Caco-2 (cell line): ENCODE measurements at regions not wholly inside any gene's neighbourhood (a gene's known extent, or its start where the extent isn't known, plus 50 kb on each side); places are given as distances from the start of the nearest gene placed in this dataset.

ENCODE experiments used
- BruUV-seq: library from RNA; stranded (reverse); fragments of 400-500 nt; replicated peaks from 2 replicates; lab custom pipeline; 2021; lab: Mats Ljungman, UMichigan
- CTCF ChIA-PET: fragments of 300-600 bp; sonication (Branson Sonifier 250); formaldehyde crosslinking; loops from one replicate; lab custom pipeline; 2022; ENCODE audit warnings: antibody characterized with exemption; lab: Charles Lee
- POLR2A ChIA-PET: fragments of 300-600 bp; sonication (Branson Sonifier 250); formaldehyde crosslinking; loops from one replicate; lab custom pipeline; 2022; ENCODE audit warnings: antibody characterized with exemption; lab: Charles Lee
- DNase-seq, 2 experiments: peaks; one replicate each; pipeline versions ENCODE4 v3.0.0 to v3.0.0-alpha.2; 2020 to 2022
- H3K27me3 ChIP-seq: replicated peaks from 2 replicates; pipeline ENCODE4 v1.6.0; 2011; ENCODE audit warnings: low read length; ENCODE audit not compliant: control insufficient read depth, insufficient read depth
- H3K36me3 ChIP-seq: 2 replicates; pipeline ENCODE4 v1.5.1; 2011; ENCODE audit warnings: low read length; ENCODE audit not compliant: control insufficient read depth, insufficient read depth
- H3K4me1 ChIP-seq: fragments of 250-450 bp; sonication (Bioruptor Pico); 2 replicates; pipeline ENCODE4 v1.5.1; 2020; ENCODE audit warnings: mild to moderate bottlenecking
- H3K4me3 ChIP-seq: 2 replicates; pipeline ENCODE4 v1.5.1; 2011; ENCODE audit warnings: low read depth, mild to moderate bottlenecking, control low read depth, low read length
- H3K9me3 ChIP-seq: fragments of 250-450 bp; sonication (Bioruptor Pico); 2 replicates; pipeline ENCODE4 v1.5.1; 2020; ENCODE audit warnings: mild to moderate bottlenecking, moderate library complexity
- H3K27ac Mint-ChIP-seq: one replicate; pipeline ENCODE4 v1.8.0; 2022; ENCODE audit warnings: mixed read lengths; ENCODE audit not compliant: unreplicated experiment
- H3K27me3 Mint-ChIP-seq: one replicate; pipeline ENCODE4 v1.8.0; 2022; ENCODE audit warnings: mixed read lengths; ENCODE audit not compliant: insufficient read depth, unreplicated experiment
- H3K36me3 Mint-ChIP-seq: one replicate; pipeline ENCODE4 v1.8.0; 2022; ENCODE audit warnings: mild to moderate bottlenecking, mixed read lengths; ENCODE audit not compliant: insufficient read depth, unreplicated experiment
- H3K4me1 Mint-ChIP-seq: one replicate; pipeline ENCODE4 v1.8.0; 2022; ENCODE audit warnings: low read depth, mixed read lengths; ENCODE audit not compliant: unreplicated experiment
- H3K4me3 Mint-ChIP-seq: one replicate; pipeline ENCODE4 v1.8.0; 2022; ENCODE audit warnings: mild to moderate bottlenecking, moderate library complexity, mixed read lengths; ENCODE audit not compliant: unreplicated experiment
- H3K9me3 Mint-ChIP-seq: one replicate; pipeline ENCODE4 v1.8.0; 2022; ENCODE audit warnings: mixed read lengths; ENCODE audit not compliant: unreplicated experiment
- intact Hi-C: fragments of 100-400 bp; cut with micrococcal nuclease; formaldehyde crosslinking; loops from one replicate; pipeline ENCODE4 v1.10.0; 2022; ENCODE audit not compliant: unreplicated experiment
- TF ChIP-seq, protein P1 (sequence below), 2 experiments: fragments of 200-600 bp in 1 of 2; IDR thresholded peaks; 1 replicate in 1 of 2; 2 replicates in 1 of 2; pipeline versions ENCODE4 v1.5.1 to v1.8.0; 2011 to 2022; ENCODE audit warnings: antibody characterized with exemption in 1 of 2, control low read depth in 1 of 2, inconsistent platforms in 1 of 2, low read depth in 1 of 2, low read length in 1 of 2, mild to moderate bottlenecking in 1 of 2, moderate library complexity in 1 of 2; ENCODE audit not compliant: insufficient read depth in 1 of 2, severe bottlenecking in 1 of 2, unreplicated experiment in 1 of 2

DNA sequence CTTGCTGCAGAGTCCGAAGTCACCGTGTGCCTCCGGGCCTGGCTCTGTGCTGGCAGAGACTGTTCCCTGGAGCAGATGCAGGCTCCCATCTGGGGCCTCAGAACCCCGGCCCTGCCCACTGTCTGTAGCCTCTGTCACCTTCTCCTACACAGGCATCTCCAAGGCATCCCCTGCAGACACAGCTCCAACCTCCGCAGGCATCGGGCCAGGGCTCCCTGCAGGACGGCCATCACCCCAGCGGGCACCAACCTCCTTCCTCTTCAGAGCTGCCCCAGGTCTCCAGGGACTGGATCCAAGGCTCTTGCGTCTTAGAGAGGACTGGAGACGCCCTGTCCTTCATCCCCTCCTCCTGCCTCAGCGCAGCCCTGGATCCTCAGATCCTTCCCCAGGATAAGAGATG, 69.9 kb upstream of the MYL10 start:
- ChIA-PET CTCF (no interaction called here), POLR2A (no interaction called here)
- no TSS peak for BruUV-seq
- DNase-seq, result no peak
- Histone ChIP-seq H3K4me3 (no peak overlapping the region), H3K27me3 (no peaks in the 10 kb centered on the region), H3K36me3 (no peaks in the 10 kb centered on the region), H3K4me1 (peaks cover 8% of the 10 kb centered on the region; the same call in 1 of the 2 replicates), H3K9me3 (no peaks in the 10 kb centered on the region)
- Mint-ChIP-seq H3K27me3 (no peaks in the 10 kb centered on the region), H3K4me1 (peaks cover 27% of the 10 kb centered on the region), H3K4me3 (no peak overlapping the region), H3K9me3 (no peaks in the 10 kb centered on the region), H3K36me3 (peaks cover 5% of the 10 kb centered on the region), H3K27ac (no peak overlapping the region)
- intact Hi-C loops, result no loop called here
- TF ChIP-seq, protein P1, sequence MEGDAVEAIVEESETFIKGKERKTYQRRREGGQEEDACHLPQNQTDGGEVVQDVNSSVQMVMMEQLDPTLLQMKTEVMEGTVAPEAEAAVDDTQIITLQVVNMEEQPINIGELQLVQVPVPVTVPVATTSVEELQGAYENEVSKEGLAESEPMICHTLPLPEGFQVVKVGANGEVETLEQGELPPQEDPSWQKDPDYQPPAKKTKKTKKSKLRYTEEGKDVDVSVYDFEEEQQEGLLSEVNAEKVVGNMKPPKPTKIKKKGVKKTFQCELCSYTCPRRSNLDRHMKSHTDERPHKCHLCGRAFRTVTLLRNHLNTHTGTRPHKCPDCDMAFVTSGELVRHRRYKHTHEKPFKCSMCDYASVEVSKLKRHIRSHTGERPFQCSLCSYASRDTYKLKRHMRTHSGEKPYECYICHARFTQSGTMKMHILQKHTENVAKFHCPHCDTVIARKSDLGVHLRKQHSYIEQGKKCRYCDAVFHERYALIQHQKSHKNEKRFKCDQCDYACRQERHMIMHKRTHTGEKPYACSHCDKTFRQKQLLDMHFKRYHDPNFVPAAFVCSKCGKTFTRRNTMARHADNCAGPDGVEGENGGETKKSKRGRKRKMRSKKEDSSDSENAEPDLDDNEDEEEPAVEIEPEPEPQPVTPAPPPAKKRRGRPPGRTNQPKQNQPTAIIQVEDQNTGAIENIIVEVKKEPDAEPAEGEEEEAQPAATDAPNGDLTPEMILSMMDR (IDR thresholded peaks at IDR 0.05; ENCODE audit: insufficient read depth in 1 of 2, low read depth in 1 of 2, low read length in 1 of 2, severe bottlenecking in 1 of 2, unreplicated experiment in 1 of 2), result no peak

DNA sequence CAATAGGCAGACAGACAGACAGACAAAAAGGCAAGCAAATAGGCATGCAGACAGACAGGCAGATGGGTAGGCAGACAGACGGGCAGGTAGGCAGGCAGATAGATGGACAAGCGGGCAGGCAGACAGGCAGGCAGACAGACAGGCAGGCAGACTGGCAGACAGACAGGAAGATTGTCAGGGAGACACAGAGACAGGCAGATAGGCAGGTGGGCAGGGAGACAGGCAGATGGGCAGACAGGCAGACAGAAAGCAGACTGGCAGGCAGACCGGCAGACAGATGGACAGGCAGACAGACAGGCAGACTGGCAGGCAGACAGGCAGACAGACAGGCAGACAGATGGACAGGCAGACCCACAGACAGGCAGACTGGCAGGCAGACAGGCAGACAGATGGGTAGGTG, 70.3 kb upstream of the MYL10 start:
- Histone ChIP-seq H3K4me1 (peaks cover 8% of the 10 kb centered on the region; the same call in 1 of the 2 replicates), H3K4me3 (no peak overlapping the region), H3K27me3 (no peaks in the 10 kb centered on the region), H3K9me3 (no peaks in the 10 kb centered on the region), H3K36me3 (no peaks in the 10 kb centered on the region)
- ChIA-PET CTCF (no interaction called here), POLR2A (no interaction called here)
- no peaks in the 10 kb centered on the region for H3K9me3 Mint-ChIP-seq
- TF ChIP-seq, protein P1 (IDR thresholded peaks at IDR 0.05; ENCODE audit: insufficient read depth in 1 of 2, low read depth in 1 of 2, low read length in 1 of 2, severe bottlenecking in 1 of 2, unreplicated experiment in 1 of 2), result no peak
- BruUV-seq, result no TSS peak
- no peak for DNase-seq
- H3K27me3 Mint-ChIP-seq, result no peaks in the 10 kb centered on the region
- H3K27ac Mint-ChIP-seq, result peak overlapping the region; percentile 3
- no peak overlapping the region for H3K4me3 Mint-ChIP-seq
- H3K4me1 Mint-ChIP-seq, result peaks cover 27% of the 10 kb centered on the region
- intact Hi-C loops, result no loop called here
- peaks cover 5% of the 10 kb centered on the region for H3K36me3 Mint-ChIP-seq

DNA sequence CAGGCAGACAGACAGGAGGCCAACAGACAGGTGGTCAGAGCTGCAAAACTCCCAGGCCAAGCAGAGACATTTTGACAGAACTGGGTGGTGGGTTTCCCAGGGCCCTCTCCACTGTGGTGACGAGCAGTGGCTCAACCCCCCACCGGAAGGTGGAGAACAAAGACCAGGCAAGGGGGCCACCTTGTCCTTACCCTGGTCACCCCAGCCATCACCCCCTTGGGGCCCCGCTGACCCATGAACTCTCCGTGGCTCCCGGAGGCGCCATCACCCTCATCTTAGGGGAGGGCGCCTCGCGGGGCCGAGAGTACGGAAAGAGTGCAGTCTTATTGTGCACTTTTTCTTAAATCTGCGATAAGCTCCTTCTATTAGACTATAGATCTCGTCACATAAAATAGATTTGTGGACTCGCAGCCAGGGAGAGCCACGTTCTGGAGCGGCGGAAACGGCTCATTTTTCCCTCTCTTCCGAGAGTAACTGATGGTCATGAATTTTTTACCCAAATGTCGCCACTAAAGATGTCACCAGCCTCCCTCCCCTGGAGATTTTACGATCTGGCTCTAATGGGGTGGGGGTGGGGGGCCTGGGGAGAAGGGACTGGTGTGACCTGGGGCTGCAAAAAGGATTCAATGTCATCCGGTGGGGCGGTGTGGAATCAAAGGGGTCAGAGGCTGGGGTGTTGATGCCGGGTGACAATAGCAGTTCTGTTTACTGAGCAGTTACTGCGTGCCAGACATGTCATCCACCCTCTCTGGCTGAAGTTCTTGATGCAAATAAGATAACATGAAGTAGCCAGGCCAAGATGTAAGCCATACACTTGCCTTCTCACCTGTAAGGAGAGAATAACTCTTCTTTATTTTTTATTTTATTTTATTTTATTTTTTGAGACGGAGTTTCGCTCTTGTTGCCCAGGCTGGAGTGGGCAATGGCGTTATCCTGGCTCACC, 71.1 kb upstream of the MYL10 start:
- intact Hi-C loops, result no loop called here
- ChIA-PET POLR2A (no interaction called here), CTCF (no interaction called here)
- no peaks in the 10 kb centered on the region for H3K27me3 ChIP-seq
- TF ChIP-seq, protein P1 (IDR thresholded peaks at IDR 0.05; ENCODE audit: insufficient read depth in 1 of 2, low read depth in 1 of 2, low read length in 1 of 2, severe bottlenecking in 1 of 2, unreplicated experiment in 1 of 2), result no peak
- Mint-ChIP-seq H3K9me3 (no peaks in the 10 kb centered on the region), H3K27me3 (no peaks in the 10 kb centered on the region), H3K27ac (no peak overlapping the region), H3K36me3 (peaks cover 5% of the 10 kb centered on the region), H3K4me3 (no peak overlapping the region), H3K4me1 (peaks cover 27% of the 10 kb centered on the region)
- BruUV-seq, result no TSS peak
- H3K9me3 ChIP-seq, result no peaks in the 10 kb centered on the region
- H3K4me1 ChIP-seq, result peaks cover 8% of the 10 kb centered on the region; the same call in 1 of the 2 replicates
- H3K36me3 ChIP-seq, result no peaks in the 10 kb centered on the region
- no peak for DNase-seq
- H3K4me3 ChIP-seq, result no peak overlapping the region
